ENCODE measurements at regions not wholly inside any gene's neighbourhood (a gene's known extent, or its start where the extent isn't known, plus 50 kb on each side); places are given as distances from the start of the nearest gene placed in this dataset.
A peak's percentile ranks its signal among the peaks of the same experiment; 100 is the strongest.

DNA sequence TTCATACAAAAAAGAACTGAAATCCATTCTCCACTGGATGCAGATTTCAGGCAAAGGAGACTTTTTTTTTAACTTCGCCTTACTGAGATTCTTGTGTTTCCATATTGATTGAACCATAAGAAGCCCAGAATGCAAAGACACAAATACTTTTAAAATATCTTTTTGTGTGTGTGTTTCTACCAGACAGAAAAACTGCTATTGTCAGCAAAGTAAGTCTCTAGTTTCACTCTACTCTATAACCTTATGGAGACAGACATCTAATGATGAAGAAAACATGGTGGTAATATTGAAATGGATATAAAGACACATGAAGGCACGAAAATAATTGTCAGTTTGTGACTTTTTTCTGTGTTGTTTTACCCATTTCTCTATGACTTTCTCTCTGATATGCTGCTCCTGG lies 260.3 kb upstream of the RORB start:
- Histone ChIP-seq H2AFZ (ENCODE audit: low read length) (no peak overlapping the region), H3K79me2 (ENCODE audit: insufficient read depth, low read length) (no peaks in the 10 kb centered on the region), H3K36me3 (ENCODE audit: insufficient read depth, low read length) (no peaks in the 10 kb centered on the region), H3F3A (ENCODE audit: insufficient read depth, low read length) (no peaks in the 10 kb centered on the region), H3K27ac (ENCODE audit: low read depth, low read length, poor library complexity, severe bottlenecking) (no peak overlapping the region), H3K4me3 (ENCODE audit: low read depth, low read length, poor library complexity, severe bottlenecking) (no peak overlapping the region), H4K20me1 (ENCODE audit: insufficient read depth, low read length) (no peaks in the 10 kb centered on the region), H3K9me2 (ENCODE audit: low read depth, low read length) (no peaks in the 10 kb centered on the region), H3K4me1 (ENCODE audit: insufficient read depth, low read length, severe bottlenecking) (no peaks in the 10 kb centered on the region), H3K9me3 (ENCODE audit: low read length) (0 out of 2 replicates have a peak, but pooled peaks cover 5% of the 10 kb centered on the region), H3K27me3 (ENCODE audit: insufficient read depth, low read length) (no peaks in the 10 kb centered on the region), H3K9ac (ENCODE audit: low read length) (no peak overlapping the region), H3K4me2 (ENCODE audit: low read length) (no peak overlapping the region)
- TF ChIP-seq CTCF (IDR thresholded peaks at IDR 0.05; ENCODE audit: low read length) (no peak), EZH2 (IDR thresholded peaks at IDR 0.05; ENCODE audit: borderline replicate concordance, low read length) (no peak)

- H3K27me3 ChIP-seq (ENCODE audit: insufficient read depth, low read length): no peaks in the 10 kb centered on the region
- H3K4me2 ChIP-seq (ENCODE audit: low read length): peak overlapping the region; percentile 27; the same call in 1 of the 2 replicates
- no peaks in the 10 kb centered on the region for H3K79me2 ChIP-seq (ENCODE audit: insufficient read depth, low read length)
- TF ChIP-seq CTCF (IDR thresholded peaks at IDR 0.05; ENCODE audit: low read length) (no peak), EZH2 (IDR thresholded peaks at IDR 0.05; ENCODE audit: borderline replicate concordance, low read length) (no peak)
- no peaks in the 10 kb centered on the region for H3K9me2 ChIP-seq (ENCODE audit: low read depth, low read length)
- peaks cover 9% of the 10 kb centered on the region; the same call in 1 of the 2 replicates for H3K9me3 ChIP-seq (ENCODE audit: low read length)
- no peaks in the 10 kb centered on the region; the same call in 1 of the 2 replicates for H3K36me3 ChIP-seq (ENCODE audit: insufficient read depth, low read length)
- no peaks in the 10 kb centered on the region for H3F3A ChIP-seq (ENCODE audit: insufficient read depth, low read length)
- peaks cover 16% of the 10 kb centered on the region for H3K4me1 ChIP-seq (ENCODE audit: insufficient read depth, low read length, severe bottlenecking)
- peak overlapping the region; percentile 43; the same call in 1 of the 2 replicates for H2AFZ ChIP-seq (ENCODE audit: low read length)
- H3K9ac ChIP-seq (ENCODE audit: low read length): no peak overlapping the region
- H3K4me3 ChIP-seq (ENCODE audit: low read depth, low read length, poor library complexity, severe bottlenecking): no peak overlapping the region
- no peaks in the 10 kb centered on the region for H4K20me1 ChIP-seq (ENCODE audit: insufficient read depth, low read length)
- H3K27ac ChIP-seq (ENCODE audit: low read depth, low read length, poor library complexity, severe bottlenecking): peak overlapping the region; percentile 72
Observed at GRCh38 chr9:74245866-74246497, 251.2 kb upstream of the RORB start.

DNA sequence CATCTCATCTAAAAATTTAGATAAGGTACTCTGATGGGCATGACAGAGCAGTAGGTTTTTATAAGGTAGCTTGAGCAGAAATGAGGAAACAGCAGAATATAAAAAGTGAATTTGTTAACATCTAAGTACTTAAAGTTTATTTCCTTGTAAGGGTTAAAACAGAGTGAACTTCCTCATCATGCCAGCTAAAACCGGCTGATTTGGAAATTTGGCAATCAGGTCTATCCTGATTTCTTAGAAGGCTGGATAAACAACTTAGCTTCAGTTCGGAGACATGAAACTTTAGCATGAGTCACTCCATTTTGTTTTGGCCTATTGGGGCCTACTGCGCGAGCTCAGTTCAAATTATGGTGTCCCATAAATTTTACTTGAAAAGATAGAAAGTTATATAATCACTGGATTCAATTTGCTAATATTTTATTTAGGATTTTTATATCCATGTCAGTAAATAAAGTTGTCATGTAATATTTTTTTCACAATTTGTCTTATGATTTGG lies 241.6 kb upstream of the RORB start:
- Histone ChIP-seq H3K9ac (ENCODE audit: low read length) (no peak overlapping the region), H3K9me3 (ENCODE audit: low read length) (no peaks in the 10 kb centered on the region), H3K9me2 (ENCODE audit: low read depth, low read length) (no peaks in the 10 kb centered on the region), H3F3A (ENCODE audit: insufficient read depth, low read length) (no peaks in the 10 kb centered on the region), H3K27ac (ENCODE audit: low read depth, low read length, poor library complexity, severe bottlenecking) (no peak overlapping the region), H4K20me1 (ENCODE audit: insufficient read depth, low read length) (no peaks in the 10 kb centered on the region), H3K27me3 (ENCODE audit: insufficient read depth, low read length) (no peaks in the 10 kb centered on the region), H2AFZ (ENCODE audit: low read length) (peak overlapping the region; percentile 3; the same call in 1 of the 2 replicates), H3K4me2 (ENCODE audit: low read length) (no peak overlapping the region), H3K79me2 (ENCODE audit: insufficient read depth, low read length) (no peaks in the 10 kb centered on the region), H3K36me3 (ENCODE audit: insufficient read depth, low read length) (no peaks in the 10 kb centered on the region), H3K4me1 (ENCODE audit: insufficient read depth, low read length, severe bottlenecking) (peaks cover 6% of the 10 kb centered on the region), H3K4me3 (ENCODE audit: low read depth, low read length, poor library complexity, severe bottlenecking) (no peak overlapping the region)
- no peak for TF ChIP-seq CTCF (IDR thresholded peaks at IDR 0.05; ENCODE audit: low read length)
- TF ChIP-seq EZH2 (IDR thresholded peaks at IDR 0.05; ENCODE audit: borderline replicate concordance, low read length): no peak
